HG03565 (cell line): ENCODE measurements at regions not wholly inside any gene's neighbourhood (a gene's known extent, or its start where the extent isn't known, plus 50 kb on each side); places are given as distances from the start of the nearest gene placed in this dataset.
A peak's percentile ranks its signal among the peaks of the same experiment; 100 is the strongest.
"Not testable (repeated sequence)": the region's sequence is repeated elsewhere in the genome, so short reads cannot be mapped to it uniquely, and the experiment has no call there.

Experiments
- ATAC-seq: cut with Tn5 transposase; IDR thresholded peaks from one replicate; pipeline ENCODE4 v1.9.1; 2021; ENCODE audit warnings: mild to moderate bottlenecking, moderate library complexity; ENCODE audit not compliant: unreplicated experiment

DNA sequence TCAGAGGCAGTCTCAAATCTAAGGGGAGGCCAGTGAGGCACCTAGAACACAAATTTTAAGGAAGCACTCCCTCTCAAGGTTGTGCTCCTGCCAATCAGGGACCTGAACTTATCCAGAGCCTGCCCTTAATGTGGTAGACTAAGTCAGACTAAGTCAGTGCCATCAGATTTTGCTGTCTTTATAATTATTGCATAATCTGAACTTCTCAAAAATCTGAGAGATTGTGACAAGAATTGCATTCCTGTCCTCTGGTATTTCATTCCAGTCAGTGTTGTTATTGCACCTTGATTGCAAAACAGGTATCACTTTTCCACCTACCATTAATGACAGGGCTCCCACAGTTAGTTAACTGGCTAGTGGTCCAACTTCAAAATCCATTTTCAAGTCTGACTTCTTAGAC is 197.1 kb upstream of the HCN1 start:
- ATAC-seq = no peak

DNA sequence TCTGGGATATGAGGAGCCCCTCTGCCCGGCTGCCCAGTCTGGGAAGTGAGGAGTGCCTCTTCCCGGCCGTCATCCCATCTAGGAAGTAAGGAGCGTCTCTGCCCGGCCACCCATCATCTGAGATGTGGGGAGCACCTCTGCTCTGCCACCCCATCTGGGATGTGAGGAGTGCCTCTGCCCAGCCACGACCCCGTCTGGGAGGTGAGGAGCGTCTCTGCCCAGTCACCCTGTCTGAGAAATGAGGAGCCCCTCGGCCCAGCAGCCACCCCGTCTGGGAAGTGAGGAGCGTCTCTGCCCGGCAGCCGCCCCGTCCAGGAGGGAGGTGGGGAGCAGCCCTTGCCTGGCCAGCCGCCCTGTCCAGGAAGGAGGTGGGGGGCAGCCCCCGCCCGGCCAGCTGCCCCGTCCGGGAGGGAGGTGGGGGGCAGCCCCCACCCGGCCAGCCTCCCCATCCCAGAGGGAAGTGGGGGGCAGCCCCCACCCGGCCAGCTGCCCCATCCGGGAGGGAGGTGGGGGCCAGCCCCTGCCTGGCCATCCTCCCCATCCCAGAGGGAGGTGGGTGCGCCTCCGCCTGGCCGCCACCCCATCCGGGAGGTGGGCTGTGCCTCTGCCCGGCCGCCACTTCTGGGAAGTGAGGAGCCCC is 194.4 kb upstream of the HCN1 start:
- not testable (repeated sequence) for ATAC-seq

DNA sequence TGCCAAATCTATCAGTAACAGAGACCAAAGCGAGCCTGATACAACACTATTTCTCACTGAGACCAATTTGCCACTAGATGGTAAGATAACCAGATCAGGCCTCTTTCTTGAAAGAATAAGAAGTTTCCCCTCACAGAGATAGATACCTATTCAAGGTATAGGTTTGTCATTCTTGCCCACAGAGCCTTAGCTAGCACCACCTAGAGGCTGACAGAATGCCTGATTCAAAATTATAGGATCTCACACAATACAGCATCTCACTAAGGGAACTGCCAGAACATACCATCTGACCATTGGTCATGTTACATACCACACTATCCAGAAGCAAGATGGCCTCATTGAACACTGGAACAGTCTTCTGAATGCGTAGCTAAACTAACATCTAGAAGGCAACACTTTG is 166.6 kb upstream of the HCN1 start:
- no peak for ATAC-seq

DNA sequence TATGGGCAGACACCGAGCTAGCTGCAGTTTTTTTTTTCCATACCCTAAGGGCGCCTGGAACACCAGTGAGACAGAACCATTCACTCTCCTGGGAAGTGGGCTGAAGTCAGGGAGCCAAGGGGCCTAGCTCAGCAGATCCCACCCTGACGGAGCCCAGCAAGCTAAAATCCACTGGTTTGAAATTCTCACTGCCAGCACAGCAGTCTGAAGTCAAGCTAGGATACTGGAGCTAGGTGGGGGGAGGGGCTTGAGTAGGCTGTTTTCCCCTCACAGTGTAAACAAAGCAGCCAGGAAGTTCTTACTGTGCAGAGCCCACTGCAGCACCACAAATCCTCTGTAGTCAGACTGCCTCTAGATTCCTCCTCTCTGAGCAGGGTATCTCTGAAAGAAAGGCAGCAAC is 151.7 kb upstream of the HCN1 start:
- ATAC-seq = no peak

DNA sequence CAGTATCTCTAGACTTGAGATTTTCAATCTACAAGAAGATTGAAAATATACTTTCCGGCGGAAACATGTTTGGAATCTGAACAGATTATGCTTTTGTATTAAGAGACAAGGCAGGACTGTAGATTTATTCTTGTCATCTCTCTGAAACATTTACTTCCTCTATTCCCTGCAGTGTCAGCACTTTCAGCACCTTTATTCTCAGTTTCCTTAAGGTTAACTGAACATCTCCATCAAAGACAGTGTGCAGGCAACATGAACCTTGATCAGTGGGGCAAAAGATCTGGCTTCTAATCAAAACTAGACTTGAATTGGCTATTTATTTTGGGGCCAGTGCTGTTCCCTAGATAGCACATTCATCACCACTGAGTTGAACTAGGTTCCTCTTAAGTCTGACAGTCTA is 129.9 kb upstream of the HCN1 start:
- ATAC-seq = no peak

DNA sequence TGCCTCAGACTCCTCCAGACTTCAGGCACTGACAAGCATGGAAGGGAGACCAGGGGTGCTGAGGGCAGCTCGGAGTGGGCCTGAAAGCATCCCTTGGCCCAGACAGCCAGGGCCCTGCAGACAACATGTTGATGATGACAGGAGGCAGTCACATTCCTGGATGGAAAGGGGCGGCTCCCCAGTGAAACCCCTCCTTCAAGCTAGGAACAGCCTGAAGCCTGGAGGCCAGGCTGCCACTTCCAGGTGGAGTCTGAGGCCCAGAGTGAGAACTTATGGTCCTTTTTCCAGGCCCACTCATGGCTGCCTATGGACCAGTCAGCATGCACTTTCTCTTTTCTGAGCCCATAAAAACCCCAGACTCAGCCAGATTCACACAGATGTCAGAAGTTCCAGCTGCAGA is 104.2 kb upstream of the HCN1 start:
- ATAC-seq = no peak

DNA sequence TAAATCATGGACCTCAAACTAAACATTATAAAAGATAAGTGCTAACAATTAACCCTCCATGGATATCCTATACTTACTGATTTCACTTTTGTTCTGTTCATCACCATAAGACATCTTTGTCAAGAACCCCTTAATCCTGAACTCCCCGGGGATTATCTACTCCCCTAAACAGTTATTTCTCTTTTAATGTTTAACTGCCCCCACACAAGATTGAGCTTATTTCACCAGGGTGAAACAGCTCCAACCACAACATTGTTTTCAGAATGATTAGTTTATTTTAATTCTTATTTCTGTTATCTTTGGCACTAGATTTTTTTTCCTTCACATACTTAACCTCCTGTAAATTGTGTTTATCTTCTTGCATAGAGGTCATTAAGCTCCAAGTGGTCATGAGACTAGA is 103.2 kb upstream of the HCN1 start:
- ATAC-seq = no peak

DNA sequence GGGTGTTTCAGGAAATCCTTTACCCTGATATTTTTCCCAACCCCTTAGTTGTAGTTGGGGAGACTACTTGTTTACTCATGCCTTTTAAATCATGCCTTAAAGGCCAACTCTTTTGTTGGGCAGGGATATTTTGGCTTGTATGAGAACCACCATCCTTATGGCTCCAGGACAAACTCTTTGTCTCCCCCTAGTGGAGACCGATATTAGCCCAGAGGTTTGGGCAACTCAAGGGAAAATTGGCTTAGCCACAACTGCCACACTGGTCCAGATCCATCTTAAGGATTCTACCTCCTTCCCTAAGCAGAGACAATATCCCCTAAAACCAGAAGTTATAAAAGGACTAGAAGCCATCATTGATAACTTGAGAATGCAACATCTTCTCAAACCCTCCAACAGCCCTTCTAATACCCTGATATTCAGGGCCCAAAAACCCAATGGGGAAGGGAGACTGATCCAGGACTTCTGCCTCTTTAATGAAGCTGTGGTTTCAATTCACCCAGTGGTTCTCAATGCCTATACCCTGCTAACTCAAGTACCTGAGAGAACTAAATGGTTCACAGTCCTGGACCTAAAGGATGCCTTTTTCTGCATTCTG is 100.9 kb upstream of the HCN1 start:
- no peak for ATAC-seq

DNA sequence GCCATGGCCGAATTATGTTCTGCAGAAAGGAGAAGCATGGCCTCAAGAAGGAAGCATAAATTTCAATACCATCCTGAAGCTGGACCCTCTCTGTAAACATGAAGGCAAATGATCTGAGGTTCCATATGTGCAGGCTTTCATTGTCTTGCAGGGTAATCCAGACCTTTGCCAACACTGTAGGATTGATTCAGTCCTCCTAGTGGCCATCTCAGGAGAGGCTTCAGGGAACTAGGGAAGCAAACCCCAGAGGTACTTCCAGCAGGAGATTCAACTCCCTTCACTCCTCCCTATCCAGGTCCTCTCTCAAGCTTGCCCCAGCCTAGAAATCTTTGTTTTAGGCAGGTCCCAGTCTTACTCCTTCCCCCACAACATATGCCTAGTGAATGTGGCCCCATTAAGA is 99.3 kb upstream of the HCN1 start:
- no peak for ATAC-seq

DNA sequence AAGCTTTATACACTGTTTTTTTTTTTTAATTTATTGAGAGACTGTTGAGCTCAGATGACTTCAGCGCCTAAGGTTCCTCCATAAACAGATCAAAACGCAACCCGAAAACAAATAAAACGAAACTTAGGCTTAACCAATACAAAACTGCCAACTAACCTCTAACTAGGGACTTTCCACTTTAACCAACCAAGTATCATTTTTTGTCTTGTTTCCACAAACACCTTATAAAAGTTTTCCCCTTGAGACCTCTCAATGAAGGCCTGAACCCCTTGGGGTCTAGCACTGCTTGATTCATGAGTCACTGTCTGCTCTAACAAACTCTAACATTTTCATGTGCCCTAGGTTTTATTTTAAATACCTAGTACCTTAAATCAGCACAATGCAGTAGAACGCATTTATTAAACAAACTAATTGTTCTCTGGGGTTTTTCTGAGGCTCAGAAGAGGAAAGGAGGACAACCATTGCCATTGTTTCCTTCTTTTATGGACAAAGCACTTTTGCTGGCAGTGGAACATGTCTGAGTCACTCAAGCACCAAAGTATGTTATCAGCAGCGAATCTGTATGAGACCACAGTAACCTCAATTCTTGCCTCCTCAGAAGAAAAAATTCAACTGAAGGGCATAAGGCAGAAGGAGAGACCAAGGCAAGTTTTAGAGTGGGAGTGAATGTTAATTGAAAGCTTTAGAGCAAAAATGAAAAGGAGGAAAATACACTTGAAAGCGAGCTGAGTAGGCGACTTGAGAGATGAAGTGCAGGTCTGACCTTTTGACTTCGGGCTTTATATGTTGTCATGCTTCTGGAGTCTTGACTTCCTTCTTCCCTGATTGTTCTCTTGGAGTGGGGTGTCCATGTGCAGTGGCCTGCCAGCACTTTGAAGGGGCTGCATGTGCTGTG is 97.7 kb upstream of the HCN1 start:
- peak; percentile 83 for ATAC-seq

DNA sequence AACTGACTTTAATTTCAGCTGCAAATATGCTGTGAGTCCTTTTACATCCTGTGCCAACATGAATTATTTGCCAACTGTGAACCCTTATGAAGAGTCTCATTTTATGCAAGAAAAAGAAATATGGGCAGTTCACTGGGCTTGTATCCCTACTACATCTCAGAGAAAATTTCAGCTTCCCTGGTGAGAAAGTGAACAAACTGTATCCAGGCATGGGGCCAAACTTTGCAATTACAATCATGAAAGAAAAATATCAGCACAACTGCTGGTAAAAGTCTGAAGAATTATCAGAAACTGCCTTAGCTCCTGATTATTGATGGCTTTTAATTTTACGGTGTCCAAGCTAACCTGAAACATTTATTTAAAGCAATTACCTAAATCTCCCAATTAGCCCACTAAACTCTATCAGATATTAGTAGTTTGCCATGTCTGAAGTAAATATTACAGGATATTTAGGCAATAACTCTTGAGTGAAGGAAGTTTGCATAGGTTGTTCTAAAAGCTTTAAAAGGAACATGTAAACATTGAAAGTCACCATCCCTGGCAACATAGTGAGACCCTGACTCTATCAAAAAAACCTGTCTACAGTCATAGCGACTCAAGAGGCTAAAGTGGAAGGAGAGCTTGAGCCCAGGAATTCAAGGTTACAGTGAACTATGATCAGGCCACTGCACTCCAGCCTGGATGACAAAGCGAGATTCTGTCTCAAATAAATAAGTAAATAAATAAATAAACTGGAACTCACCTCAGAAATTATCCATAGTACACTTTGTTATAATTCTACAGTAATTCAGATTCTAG is 83.9 kb upstream of the HCN1 start:
- ATAC-seq = no peak

DNA sequence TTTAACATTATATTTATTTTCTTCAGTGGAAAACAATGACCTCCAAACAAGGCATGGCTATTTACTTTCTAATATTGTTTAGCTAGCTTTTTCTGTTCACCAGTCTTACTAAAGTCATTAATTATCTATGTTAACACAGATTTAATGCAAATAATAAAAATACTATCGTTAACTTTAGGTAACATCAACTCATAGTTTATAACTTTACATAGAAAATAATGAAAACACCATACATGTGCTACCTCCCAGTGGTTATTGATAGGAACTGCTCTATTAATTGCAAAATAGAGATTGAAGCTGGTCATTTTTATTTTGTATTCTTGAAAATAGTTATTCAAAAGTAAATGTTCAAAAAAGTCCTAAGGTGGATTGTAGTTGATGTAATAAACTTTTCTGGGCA is 78.3 kb upstream of the HCN1 start:
- no peak for ATAC-seq

DNA sequence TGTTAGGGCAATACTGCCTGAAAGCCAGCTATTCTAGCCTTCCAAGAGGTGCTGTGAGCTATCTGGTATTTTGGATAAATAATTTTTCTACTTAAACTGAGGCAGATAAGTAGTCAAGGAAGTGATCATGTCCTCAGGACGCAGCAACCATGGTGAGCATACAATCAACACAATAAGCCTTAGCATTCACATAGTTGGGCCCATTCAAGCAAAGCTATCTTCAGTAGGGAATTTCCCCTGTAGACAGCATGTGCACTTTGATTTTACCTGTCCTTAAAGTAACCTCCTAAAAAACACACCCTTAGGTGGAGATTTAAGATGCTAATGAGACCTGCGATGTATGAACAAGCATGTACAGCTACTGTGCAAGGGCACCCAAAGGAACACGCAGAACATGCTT is 76.2 kb upstream of the HCN1 start:
- no peak for ATAC-seq

DNA sequence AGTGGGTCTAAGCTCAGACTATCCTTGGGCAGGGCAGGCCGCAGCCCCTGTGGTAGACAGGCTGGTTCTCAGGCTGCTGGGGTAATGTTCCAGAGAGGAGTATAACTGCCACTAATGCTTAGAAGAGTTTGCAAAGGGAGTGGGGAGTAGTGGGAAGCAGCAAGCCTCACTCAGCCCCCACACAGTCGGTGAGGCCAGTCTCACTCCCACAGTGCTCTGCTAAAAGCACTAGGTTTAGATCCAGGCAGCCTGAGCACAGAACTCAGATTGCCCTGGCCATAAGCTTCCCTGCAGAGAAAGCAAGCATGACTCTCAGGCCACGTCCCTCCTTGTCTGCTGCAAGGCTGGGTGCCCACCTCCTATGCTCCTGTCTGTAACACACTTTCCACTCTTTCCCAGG is 69.4 kb upstream of the HCN1 start:
- no peak for ATAC-seq

DNA sequence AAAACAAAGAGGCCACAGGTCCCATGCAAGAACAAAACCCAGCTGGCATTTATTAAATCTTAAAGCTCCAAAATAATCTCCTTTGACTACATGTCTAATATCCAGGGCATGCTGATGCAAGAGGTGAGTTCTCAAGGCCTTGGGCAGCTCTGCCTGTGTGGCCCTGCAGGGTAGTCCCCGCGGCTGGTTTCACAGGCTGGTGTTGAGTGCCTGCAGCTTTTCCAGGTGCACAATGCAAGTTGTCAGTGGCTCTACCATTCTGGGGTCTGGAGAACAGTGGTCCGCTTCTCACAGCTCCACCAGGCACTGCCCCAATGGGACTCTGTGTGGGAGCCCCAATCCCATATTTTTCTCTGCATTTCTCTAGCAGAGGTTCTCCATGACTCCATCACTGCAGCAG is 54.4 kb upstream of the HCN1 start:
- no peak for ATAC-seq

DNA sequence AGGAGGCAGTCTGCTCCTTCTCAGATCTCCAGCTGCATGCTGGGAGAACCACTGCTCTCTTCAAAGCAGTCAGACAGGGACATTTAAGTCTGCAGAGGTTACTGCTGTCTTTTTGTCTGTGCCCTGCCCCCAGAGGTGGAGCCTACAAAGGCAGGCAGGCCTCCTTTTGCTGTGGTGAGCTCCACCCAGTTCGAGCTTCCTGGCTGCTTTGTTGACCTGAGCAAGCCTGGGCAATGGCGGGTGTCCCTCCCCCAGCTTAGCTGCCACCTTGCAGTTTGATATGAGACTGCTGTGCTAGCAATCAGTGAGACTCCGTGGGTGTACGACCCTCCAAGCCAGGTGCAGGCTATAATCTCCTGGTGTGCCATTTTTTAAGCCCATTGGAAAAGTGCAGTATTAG is 52.3 kb upstream of the HCN1 start:
- ATAC-seq = not testable (repeated sequence)
